ENCODE measurements at regions not wholly inside any gene's neighbourhood (a gene's known extent, or its start where the extent isn't known, plus 50 kb on each side); places are given as distances from the start of the nearest gene placed in this dataset.

DNA sequence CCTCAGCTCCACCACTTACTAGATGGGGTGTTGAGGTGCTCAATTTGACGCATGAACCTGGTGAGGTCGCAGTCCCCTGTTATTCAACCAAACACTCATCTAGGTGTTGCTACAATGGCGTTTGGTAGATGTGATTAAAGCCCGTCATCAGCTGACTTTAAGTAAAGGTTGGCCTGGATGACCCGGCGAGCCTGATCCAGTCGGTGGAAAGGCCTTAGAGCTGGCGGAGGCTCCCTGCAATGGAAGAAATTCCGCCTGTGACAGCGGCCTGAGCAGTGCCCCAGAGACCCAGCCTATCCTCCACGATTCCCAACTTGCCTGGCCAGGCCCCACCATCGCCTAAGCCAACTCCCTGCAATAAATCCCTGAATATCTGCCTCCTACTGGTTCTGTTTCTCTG is 171.4 kb downstream of the BMP7 start:
- no TSS peak for BruUV-seq (replicated peaks)
- Histone ChIP-seq H3K4me3 (no peak overlapping the region), H3K27me3 (replicated peaks in 1 of 2; ENCODE audit: control insufficient read depth in 2 of 2, insufficient read depth in 2 of 2, low read length in 1 of 2) (no peaks in the 10 kb centered on the region; a peak in 1 of 4 replicates), H3K4me2 (ENCODE audit: control insufficient read depth, insufficient read depth) (no peak overlapping the region), H3K79me2 (ENCODE audit: control insufficient read depth, insufficient read depth, low read length) (no peaks in the 10 kb centered on the region), H3K27ac (ENCODE audit: control insufficient read depth, insufficient read depth) (no peak overlapping the region), H3K9ac (ENCODE audit: control insufficient read depth, insufficient read depth, low read length) (no peak overlapping the region), H4K20me1 (ENCODE audit: control insufficient read depth, insufficient read depth) (no peaks in the 10 kb centered on the region), H2AFZ (ENCODE audit: control insufficient read depth, low read depth, low read length) (no peak overlapping the region), H3K36me3 (ENCODE audit: control insufficient read depth in 2 of 2, insufficient read depth in 2 of 2, low read length in 1 of 2) (no peaks in the 10 kb centered on the region), H3K4me1 (ENCODE audit: control insufficient read depth, insufficient read depth, low read length) (no peaks in the 10 kb centered on the region), H3K9me3 (replicated peaks; ENCODE audit: control insufficient read depth, insufficient read depth, low read length) (no peaks in the 10 kb centered on the region)
- ChIA-PET CTCF (interaction anchor here (0.5 to 1.0 kb wide), 3 partner anchors 236 to 309 kb away, joined by 3 read pairs; no protein-coding TSS in a partner anchor), SMC1A (ENCODE audit: uncharacterized antibody, unreplicated experiment) (no interaction called here), POLR2A (no interaction called here), RAD21 (ENCODE audit: unreplicated experiment) (no interaction called here)
- TF ChIP-seq EP300 (IDR thresholded peaks at IDR 0.05; ENCODE audit: borderline replicate concordance in 1 of 2, control insufficient read depth in 1 of 2, low read depth in 2 of 2, low read length in 2 of 2), result no peak
- no peak for TF ChIP-seq TAF1 (IDR thresholded peaks at IDR 0.05; ENCODE audit: borderline replicate concordance, low read depth, low read length)
- TF ChIP-seq JUNB (IDR thresholded peaks at IDR 0.05), result no peak
- TF ChIP-seq HDGF (IDR thresholded peaks at IDR 0.05), result no peak
- no peak for TF ChIP-seq IRF4 (IDR thresholded peaks at IDR 0.05; ENCODE audit: low read depth, low read length)
- DNase-seq (ENCODE audit: low read depth, low spot score) (no peak), FAIRE-seq (no peak), ATAC-seq (no peak)
- intact Hi-C loops (cut with micrococcal nuclease; ENCODE audit: unreplicated experiment) (loop anchor here (5.0 kb wide), 1 partner anchor 402 kb away; no protein-coding TSS in a partner anchor), in situ Hi-C loops (cut with MboI) (no loop called here)
- 35% methylated on average over 12 of the region's 12 CpGs for WGBS (ENCODE audit: insufficient coverage, insufficient replicate concordance, low lambda C conversion rate, missing lambda C conversion rate)

GRCh38 chr20:57095426-57095825 is 171.0 kb downstream of the BMP7 start:
- FAIRE-seq (no peak), ATAC-seq (no peak), DNase-seq (ENCODE audit: low read depth, low spot score) (no peak)
- Histone ChIP-seq H3K9ac (ENCODE audit: control insufficient read depth, insufficient read depth, low read length) (no peak overlapping the region), H3K4me1 (ENCODE audit: control insufficient read depth, insufficient read depth, low read length) (no peaks in the 10 kb centered on the region), H3K36me3 (ENCODE audit: control insufficient read depth in 2 of 2, insufficient read depth in 2 of 2, low read length in 1 of 2) (no peaks in the 10 kb centered on the region), H3K27ac (ENCODE audit: control insufficient read depth, insufficient read depth) (no peak overlapping the region), H3K27me3 (replicated peaks in 1 of 2; ENCODE audit: control insufficient read depth in 2 of 2, insufficient read depth in 2 of 2, low read length in 1 of 2) (no peaks in the 10 kb centered on the region; a peak in 1 of 4 replicates), H4K20me1 (ENCODE audit: control insufficient read depth, insufficient read depth) (no peaks in the 10 kb centered on the region), H3K79me2 (ENCODE audit: control insufficient read depth, insufficient read depth, low read length) (no peaks in the 10 kb centered on the region), H3K9me3 (replicated peaks; ENCODE audit: control insufficient read depth, insufficient read depth, low read length) (no peaks in the 10 kb centered on the region), H3K4me2 (ENCODE audit: control insufficient read depth, insufficient read depth) (no peak overlapping the region), H2AFZ (ENCODE audit: control insufficient read depth, low read depth, low read length) (no peak overlapping the region), H3K4me3 (no peak overlapping the region)
- WGBS (ENCODE audit: insufficient coverage, insufficient replicate concordance, low lambda C conversion rate, missing lambda C conversion rate), result 21% methylated on average over 3 of the region's 3 CpGs
- intact Hi-C loops (cut with micrococcal nuclease; ENCODE audit: unreplicated experiment), result no loop called here
- SMC1A ChIA-PET (ENCODE audit: uncharacterized antibody, unreplicated experiment), result no interaction called here
- in situ Hi-C loops (cut with MboI), result no loop called here
- BruUV-seq (replicated peaks), result no TSS peak
- CTCF ChIA-PET, result interaction anchor here (0.5 to 1.0 kb wide), 3 partner anchors 236 to 308 kb away, joined by 3 read pairs; no protein-coding TSS in a partner anchor
- TF ChIP-seq FOXK2 (IDR thresholded peaks at IDR 0.05) (no peak), SUZ12 (IDR thresholded peaks at IDR 0.05; ENCODE audit: unreplicated experiment) (no peak), IKZF2 (IDR thresholded peaks at IDR 0.05) (no peak), GABPA (IDR thresholded peaks at IDR 0.05; ENCODE audit: low read depth) (no peak), BCL3 (IDR thresholded peaks at IDR 0.05; ENCODE audit: borderline replicate concordance, insufficient read depth, low read depth, low read length, poor library complexity, severe bottlenecking) (no peak), ZBED1 (IDR thresholded peaks at IDR 0.05; ENCODE audit: borderline replicate concordance) (no peak), IKZF1 (conservative IDR thresholded peaks at IDR 0.05) (no peak), EGR1 (IDR thresholded peaks at IDR 0.05; ENCODE audit: borderline replicate concordance in 1 of 2, low read depth in 2 of 2, low read length in 2 of 2) (no peak), JUND (IDR thresholded peaks at IDR 0.05; ENCODE audit: low read depth, low read length) (no peak), HDGF (IDR thresholded peaks at IDR 0.05) (no peak), BCL11A (IDR thresholded peaks at IDR 0.05; ENCODE audit: low read depth, low read length) (no peak), SREBF2 (IDR thresholded peaks at IDR 0.05; ENCODE audit: low read length) (no peak), HSF1 (IDR thresholded peaks at IDR 0.05; ENCODE audit: low read depth, low read length) (no peak), CHD1 (IDR thresholded peaks at IDR 0.05; ENCODE audit: low read depth, low read length) (no peak)
- RAD21 ChIA-PET (ENCODE audit: unreplicated experiment), result no interaction called here
- POLR2A ChIA-PET, result interaction anchor here (0.8 kb wide), 1 partner anchor 236 kb away, joined by 3 read pairs; no protein-coding TSS in a partner anchor
